ENCODE measurements at regions not wholly inside any gene's neighbourhood (a gene's known extent, or its start where the extent isn't known, plus 50 kb on each side); places are given as distances from the start of the nearest gene placed in this dataset.

DNA sequence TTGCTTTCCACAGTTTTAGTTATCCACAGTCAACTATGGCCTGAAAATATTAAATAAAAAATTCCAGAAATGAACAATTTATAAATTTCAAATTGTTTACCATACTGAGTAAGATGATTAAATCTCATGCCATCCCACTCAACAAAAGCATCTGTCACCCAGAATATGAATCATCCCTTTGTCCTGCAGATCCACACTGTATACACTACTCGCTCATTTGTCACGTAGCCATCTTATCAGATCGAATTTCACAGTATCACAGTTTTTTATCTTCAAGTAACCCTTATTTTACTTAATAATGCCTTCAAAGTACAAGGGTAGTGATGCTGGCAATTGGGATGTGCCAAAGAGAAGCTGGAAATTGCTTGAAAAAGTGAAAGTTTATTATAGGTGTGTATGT is 291.8 kb upstream of the LRATD1 start (continued):
- no peak for TF ChIP-seq NR2F1 (conservative IDR thresholded peaks at IDR 0.05)

DNA sequence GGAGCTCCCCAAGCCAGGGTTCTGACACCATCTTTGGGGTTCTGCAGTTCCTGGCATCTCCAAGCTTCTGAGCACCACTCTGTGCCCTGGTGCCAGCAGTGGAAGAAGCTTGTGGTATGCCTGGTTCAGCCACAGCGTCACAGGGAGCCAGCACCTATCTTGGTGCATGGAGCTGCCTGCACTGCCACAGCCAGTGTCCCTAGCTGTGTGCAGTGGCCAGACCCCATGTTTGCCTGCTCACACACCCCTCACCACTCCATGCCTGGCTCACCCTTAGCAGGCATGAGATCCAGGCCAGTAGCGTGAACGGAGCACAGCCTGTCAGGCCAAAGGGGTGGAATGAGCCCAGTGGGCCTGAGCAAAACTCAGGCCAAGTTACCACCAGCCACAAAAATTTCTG is 290.2 kb upstream of the LRATD1 start:
- ATAC-seq = no peak
- no peaks in the 10 kb centered on the region for H3K4me1 ChIP-seq (ENCODE audit: control insufficient read depth, insufficient read depth, low read length)
- TF ChIP-seq, protein P1, sequence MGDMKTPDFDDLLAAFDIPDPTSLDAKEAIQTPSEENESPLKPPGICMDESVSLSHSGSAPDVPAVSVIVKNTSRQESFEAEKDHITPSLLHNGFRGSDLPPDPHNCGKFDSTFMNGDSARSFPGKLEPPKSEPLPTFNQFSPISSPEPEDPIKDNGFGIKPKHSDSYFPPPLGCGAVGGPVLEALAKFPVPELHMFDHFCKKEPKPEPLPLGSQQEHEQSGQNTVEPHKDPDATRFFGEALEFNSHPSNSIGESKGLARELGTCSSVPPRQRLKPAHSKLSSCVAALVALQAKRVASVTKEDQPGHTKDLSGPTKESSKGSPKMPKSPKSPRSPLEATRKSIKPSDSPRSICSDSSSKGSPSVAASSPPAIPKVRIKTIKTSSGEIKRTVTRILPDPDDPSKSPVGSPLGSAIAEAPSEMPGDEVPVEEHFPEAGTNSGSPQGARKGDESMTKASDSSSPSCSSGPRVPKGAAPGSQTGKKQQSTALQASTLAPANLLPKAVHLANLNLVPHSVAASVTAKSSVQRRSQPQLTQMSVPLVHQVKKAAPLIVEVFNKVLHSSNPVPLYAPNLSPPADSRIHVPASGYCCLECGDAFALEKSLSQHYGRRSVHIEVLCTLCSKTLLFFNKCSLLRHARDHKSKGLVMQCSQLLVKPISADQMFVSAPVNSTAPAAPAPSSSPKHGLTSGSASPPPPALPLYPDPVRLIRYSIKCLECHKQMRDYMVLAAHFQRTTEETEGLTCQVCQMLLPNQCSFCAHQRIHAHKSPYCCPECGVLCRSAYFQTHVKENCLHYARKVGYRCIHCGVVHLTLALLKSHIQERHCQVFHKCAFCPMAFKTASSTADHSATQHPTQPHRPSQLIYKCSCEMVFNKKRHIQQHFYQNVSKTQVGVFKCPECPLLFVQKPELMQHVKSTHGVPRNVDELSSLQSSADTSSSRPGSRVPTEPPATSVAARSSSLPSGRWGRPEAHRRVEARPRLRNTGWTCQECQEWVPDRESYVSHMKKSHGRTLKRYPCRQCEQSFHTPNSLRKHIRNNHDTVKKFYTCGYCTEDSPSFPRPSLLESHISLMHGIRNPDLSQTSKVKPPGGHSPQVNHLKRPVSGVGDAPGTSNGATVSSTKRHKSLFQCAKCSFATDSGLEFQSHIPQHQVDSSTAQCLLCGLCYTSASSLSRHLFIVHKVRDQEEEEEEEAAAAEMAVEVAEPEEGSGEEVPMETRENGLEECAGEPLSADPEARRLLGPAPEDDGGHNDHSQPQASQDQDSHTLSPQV (IDR thresholded peaks at IDR 0.05) = no peak
- TF ChIP-seq BRCA1 (IDR thresholded peaks at IDR 0.05; ENCODE audit: low read depth, low read length) = no peak
- 21% methylated on average over 3 of the region's 3 CpGs for WGBS (ENCODE audit: insufficient coverage, insufficient replicate concordance, low lambda C conversion rate, missing lambda C conversion rate)
- H3K27ac ChIP-seq (ENCODE audit: control insufficient read depth, insufficient read depth) = no peak overlapping the region
- H4K20me1 ChIP-seq (ENCODE audit: control insufficient read depth, insufficient read depth) = no peaks in the 10 kb centered on the region
- no peak overlapping the region for H3K4me2 ChIP-seq (ENCODE audit: control insufficient read depth, insufficient read depth)
- H3K36me3 ChIP-seq (ENCODE audit: control insufficient read depth in 2 of 2, insufficient read depth in 2 of 2, low read length in 1 of 2) = no peaks in the 10 kb centered on the region
- DNase-seq (ENCODE audit: low read depth, low spot score) = no peak
- ChIA-PET SMC1A (ENCODE audit: uncharacterized antibody, unreplicated experiment) (no interaction called here), POLR2A (no interaction called here), RAD21 (ENCODE audit: unreplicated experiment) (no interaction called here), CTCF (no interaction called here)
- H3K4me3 ChIP-seq = no peak overlapping the region
- no peaks in the 10 kb centered on the region for H3K9me3 ChIP-seq (replicated peaks; ENCODE audit: control insufficient read depth, insufficient read depth, low read length)
- no peaks in the 10 kb centered on the region for H3K79me2 ChIP-seq (ENCODE audit: control insufficient read depth, insufficient read depth, low read length)
- no peak overlapping the region for H2AFZ ChIP-seq (ENCODE audit: control insufficient read depth, low read depth, low read length)
- intact Hi-C loops (cut with micrococcal nuclease; ENCODE audit: unreplicated experiment) = no loop called here
- in situ Hi-C loops (cut with MboI) = no loop called here
- no TSS peak for BruUV-seq (replicated peaks)
- no peaks in the 10 kb centered on the region for H3K27me3 ChIP-seq (replicated peaks in 1 of 2; ENCODE audit: control insufficient read depth in 2 of 2, insufficient read depth in 2 of 2, low read length in 1 of 2)
- H3K9ac ChIP-seq (ENCODE audit: control insufficient read depth, insufficient read depth, low read length) = no peak overlapping the region
- FAIRE-seq = no peak
